GM21360 (cell line): ENCODE measurements at regions not wholly inside any gene's neighbourhood (a gene's known extent, or its start where the extent isn't known, plus 50 kb on each side); places are given as distances from the start of the nearest gene placed in this dataset.
"Not testable (repeated sequence)": the region's sequence is repeated elsewhere in the genome, so short reads cannot be mapped to it uniquely, and the experiment has no call there.

Source experiments
- ATAC-seq: cut with Tn5 transposase; IDR thresholded peaks from one replicate; pipeline ENCODE4 v1.9.1; 2021; ENCODE audit warnings: mild to moderate bottlenecking, moderate library complexity; ENCODE audit not compliant: unreplicated experiment

DNA sequence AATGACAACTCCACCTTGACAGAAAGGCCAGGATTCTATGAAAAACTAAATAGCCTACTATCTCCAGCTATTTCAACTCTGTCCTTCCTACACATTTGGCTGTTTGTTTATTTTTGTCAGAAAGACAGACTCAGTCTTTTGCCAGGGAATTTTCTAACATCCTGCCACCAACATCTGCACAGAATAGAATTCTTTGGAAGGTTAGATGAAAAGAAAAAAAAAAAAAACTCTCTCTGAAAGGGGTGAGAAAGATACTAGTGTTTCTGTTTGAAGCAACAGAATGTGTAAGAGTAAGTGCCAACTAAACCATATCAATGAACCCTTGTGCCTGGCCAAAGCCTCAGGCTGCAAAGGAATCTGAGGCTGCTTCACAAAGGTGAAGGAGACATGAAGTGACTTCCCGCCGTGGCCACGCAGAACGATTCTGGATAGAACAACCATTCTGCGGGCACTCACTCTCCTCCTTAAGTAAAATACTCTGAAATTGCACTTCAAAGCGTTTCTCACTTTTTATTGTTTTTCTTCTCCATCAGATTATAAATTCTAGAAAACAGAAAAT, 498.2 kb downstream of the IRS2 start:
- ATAC-seq = no peak

DNA sequence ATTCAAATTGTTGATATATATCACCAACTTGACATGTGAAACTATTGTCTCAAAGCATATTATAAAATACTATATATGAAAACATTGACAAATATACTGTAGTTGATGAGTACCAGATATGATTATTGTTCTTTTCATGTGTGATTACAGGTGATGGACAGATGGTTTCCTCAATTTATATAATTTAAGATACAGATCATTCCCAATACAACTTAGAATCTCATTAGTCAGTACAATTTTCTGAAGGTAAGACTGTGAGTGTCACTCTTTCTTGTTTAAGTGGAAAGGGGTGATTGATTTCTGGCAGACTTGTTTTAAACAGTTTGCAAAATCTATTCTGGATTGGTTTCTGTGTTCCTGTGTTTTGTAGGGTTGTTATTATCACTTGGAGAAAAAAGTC, 498.8 kb downstream of the IRS2 start:
- ATAC-seq = no peak

DNA sequence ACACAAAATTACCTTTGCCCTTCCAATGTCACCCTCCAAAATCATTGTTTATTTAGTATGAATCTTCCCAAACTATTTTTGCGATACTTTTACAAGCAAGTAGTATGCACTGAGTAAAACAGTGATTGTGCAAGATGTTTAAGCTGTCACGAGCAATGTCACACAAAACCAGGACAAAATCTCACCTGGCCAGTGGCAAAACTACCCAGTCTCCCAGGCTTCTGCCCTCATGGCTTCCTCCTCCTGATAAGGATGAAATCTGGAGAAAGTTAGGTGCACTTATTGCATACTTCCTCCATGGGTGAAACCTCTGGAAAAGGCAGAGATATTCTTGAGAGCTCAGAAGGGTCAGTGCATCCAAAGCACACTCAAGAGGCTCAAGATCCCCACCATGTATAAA, 500.8 kb downstream of the IRS2 start:
- ATAC-seq = no peak

- no peak for ATAC-seq
Observed at GRCh38 chr13:109281903-109282635, 504.3 kb downstream of the IRS2 start.

- no peak for ATAC-seq
Observed at GRCh38 chr13:109281017-109281902, 505.1 kb downstream of the IRS2 start.

- no peak for ATAC-seq
Observed at GRCh38 chr13:109276261-109276660, 510.1 kb downstream of the IRS2 start.

- ATAC-seq = no peak
Observed at GRCh38 chr13:109275852-109276251, 510.5 kb downstream of the IRS2 start.

- ATAC-seq = no peak
Observed at GRCh38 chr13:109275139-109275745, 511.1 kb downstream of the IRS2 start.

GRCh38 chr13:109274188-109274821, 512.1 kb downstream of the IRS2 start:
- ATAC-seq = no peak

GRCh38 chr13:109273326-109273751, 513.0 kb downstream of the IRS2 start:
- no peak for ATAC-seq

GRCh38 chr13:109272595-109273325, 513.6 kb downstream of the IRS2 start:
- no peak for ATAC-seq

DNA sequence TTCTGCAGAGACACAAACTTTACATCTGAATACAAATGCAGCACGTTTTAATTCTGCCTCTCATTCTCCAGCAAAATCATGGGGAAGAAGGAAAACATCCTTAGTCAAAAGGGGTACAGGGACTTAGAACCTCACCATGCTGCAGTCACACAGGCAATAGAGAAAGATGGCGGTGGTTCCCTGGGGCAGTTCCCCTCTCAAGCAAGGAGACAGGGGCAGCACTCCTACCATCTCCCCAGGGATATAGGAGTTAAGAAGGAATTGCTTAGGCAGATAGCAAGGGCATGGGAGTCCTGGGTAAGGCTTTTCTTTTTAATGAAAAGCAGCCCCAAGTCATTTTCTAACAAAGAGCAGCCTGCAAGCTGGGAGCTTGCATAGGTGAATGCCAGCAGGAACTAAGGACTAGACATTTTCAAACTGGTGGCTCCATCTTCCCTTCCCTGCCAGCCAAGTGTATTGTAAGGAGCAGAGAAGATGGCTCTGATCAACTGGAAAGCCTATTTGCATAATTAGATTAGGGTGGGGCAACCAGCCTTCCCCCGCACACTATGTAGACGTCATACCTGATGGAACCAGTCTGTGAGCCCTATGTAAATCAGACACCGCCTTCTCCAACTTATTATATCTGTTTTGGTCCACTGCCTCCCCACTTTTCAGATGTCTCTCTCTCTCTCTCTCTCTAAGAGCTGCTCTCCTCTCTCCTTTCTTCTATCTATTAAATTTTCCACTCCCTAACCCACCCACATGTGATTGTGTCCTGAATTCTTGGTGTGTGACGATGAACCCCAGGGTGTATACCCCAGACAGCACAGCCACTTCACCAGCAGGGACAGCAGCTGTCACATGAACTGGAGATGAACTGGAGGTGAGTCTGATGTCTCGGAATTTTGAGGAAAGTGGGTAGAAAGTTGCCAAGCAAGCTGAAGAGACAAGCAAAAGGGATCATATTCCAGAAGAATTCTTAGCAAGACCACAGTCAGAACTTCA, 514.5 kb downstream of the IRS2 start:
- no peak for ATAC-seq

- ATAC-seq = no peak
Observed at GRCh38 chr13:109271061-109271460, 515.3 kb downstream of the IRS2 start.

- not testable (repeated sequence) for ATAC-seq
Observed at GRCh38 chr13:109269381-109269780, 517.0 kb downstream of the IRS2 start.

DNA sequence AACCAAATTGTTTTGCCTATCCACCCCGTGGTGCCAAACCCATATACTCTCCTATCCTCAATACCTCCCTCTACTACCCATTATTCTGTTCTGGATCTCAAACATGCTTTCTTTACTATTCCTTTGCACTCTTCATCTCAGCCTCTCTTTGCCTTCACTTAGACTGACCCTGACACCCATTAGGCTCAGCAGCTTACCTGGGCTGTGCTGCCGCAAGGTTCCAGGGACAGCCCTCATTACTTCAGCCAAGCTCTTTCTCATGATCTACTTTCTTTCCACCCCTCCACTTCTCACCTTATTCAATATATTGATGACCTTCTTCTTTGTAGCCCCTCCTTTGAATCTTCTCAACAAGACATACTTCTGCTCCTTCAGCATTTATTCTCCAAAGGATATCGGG, 517.9 kb downstream of the IRS2 start:
- not testable (repeated sequence) for ATAC-seq

DNA sequence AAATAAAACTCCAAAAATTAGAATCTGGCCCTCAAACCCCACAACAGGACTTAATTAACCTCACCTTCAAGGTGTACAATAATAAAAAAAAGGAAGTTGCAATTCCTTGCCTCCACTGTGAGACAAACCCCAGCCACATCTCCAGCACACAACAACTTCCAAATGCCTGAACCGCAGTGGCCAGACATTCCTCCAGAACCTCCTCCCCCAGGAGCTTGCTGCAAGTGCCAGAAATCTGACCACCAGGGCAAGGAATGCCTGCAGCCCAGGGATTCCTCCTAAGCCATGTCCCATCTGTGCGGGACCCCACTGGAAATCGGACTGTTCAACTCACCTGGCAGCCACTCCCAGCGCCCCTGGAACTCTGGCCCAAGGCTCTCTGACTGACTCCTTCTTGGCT, 519.0 kb downstream of the IRS2 start:
- ATAC-seq = not testable (repeated sequence)

DNA sequence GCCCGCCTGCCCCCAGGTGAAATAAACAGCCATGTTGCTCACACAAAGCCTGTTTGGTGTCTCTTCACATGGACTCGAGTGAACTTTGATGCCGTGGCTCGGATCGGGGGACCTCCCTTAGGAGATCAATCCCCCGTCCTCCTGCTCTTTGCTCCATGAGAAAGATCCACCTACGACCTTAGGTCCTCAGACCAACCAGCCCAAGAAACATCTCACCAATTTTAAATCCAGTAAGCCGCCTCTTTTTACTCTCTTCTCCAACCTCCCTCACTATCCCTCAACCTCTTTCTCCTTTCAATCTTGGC, 521.0 kb downstream of the IRS2 start:
- not testable (repeated sequence) for ATAC-seq

DNA sequence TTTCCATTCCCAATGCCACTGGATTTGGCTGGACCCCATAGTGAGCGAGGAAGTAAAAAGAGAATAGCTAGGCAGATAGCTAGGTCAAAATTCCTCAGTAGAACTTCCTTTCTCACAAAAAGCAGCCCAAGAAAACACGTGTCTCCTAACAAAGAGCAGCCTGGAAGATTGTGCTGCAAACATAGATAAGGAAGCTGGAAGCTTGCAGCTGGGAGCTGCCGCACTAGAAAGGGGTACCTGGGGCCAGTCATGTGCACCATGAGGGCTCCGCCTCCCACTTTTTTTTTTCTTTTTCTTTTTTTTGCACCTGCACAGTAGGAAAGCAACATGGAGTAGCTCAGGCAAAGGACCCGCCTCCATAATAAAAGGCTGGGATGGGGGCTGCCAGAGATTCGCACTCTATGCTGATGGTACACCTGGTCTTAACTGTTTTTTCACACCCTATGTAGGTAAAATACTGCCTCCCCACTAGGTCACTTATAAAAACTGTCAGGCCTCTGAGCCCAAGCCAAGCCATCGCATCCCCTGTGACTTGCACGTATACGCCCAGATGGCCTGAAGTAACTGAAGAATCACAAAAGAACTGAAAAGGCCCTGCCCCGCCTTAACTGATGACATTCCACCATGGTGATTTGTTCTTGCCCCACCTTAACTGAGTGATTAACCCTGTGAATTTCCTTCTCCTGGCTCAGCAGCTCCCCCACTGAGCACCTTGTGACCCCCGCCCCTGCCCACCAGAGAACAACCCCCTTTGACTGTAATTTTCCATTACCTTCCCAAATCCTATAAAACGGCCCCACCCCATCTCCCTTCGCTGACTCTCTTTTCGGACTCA, 521.6 kb downstream of the IRS2 start:
- not testable (repeated sequence) for ATAC-seq
